RWPE2 (cell line): ENCODE measurements at regions not wholly inside any gene's neighbourhood (a gene's known extent, or its start where the extent isn't known, plus 50 kb on each side); places are given as distances from the start of the nearest gene placed in this dataset.

Experiments used
- ATAC-seq: fragments of 200-7000 bp; cut with Tn5 transposase; 3 replicates; pipeline ENCODE4 v1.9.1; 2021; ENCODE audit warnings: low read depth
- DNase-seq: peaks from one replicate; pipeline ENCODE4 v3.0.0-alpha.2; 2020; ENCODE audit warnings: low spot score
- H3K27ac ChIP-seq: fragments of 450-650 bp; 2 replicates; pipeline ENCODE4 v1.5.1; 2017; ENCODE audit warnings: mild to moderate bottlenecking; ENCODE audit not compliant: poor library complexity, severe bottlenecking
- H3K27me3 ChIP-seq: fragments of 250-450 bp; sonication (Bioruptor Pico); 2 replicates; pipeline ENCODE4 v1.5.1; 2021; ENCODE audit warnings: mild to moderate bottlenecking, moderate library complexity; ENCODE audit not compliant: insufficient read depth, poor library complexity, severe bottlenecking
- H3K36me3 ChIP-seq: fragments of 250-450 bp; sonication (Bioruptor Pico); 2 replicates; pipeline ENCODE4 v1.5.1; 2020; ENCODE audit warnings: low read depth, mild to moderate bottlenecking, moderate library complexity
- H3K4me1 ChIP-seq: fragments of 250-450 bp; sonication (Bioruptor Pico); 2 replicates; pipeline ENCODE4 v1.5.1; 2021; ENCODE audit warnings: mild to moderate bottlenecking, moderate library complexity; ENCODE audit not compliant: insufficient read depth, poor library complexity, severe bottlenecking
- H3K4me3 ChIP-seq: fragments of 250-450 bp; sonication (Bioruptor Pico); 2 replicates; pipeline ENCODE4 v1.5.1; 2021; ENCODE audit warnings: mild to moderate bottlenecking, moderate library complexity; ENCODE audit not compliant: severe bottlenecking
- H3K9me3 ChIP-seq: fragments of 250-450 bp; sonication (Bioruptor Pico); 2 replicates; pipeline ENCODE4 v1.5.1; 2021; ENCODE audit warnings: mild to moderate bottlenecking, moderate library complexity; ENCODE audit not compliant: severe bottlenecking
- CTCF ChIP-seq: fragments of 450-650 bp; IDR thresholded peaks from one replicate; pipeline ENCODE4 v1.5.1; 2017; ENCODE audit warnings: mild to moderate bottlenecking, moderate library complexity; ENCODE audit not compliant: poor library complexity, severe bottlenecking

DNA sequence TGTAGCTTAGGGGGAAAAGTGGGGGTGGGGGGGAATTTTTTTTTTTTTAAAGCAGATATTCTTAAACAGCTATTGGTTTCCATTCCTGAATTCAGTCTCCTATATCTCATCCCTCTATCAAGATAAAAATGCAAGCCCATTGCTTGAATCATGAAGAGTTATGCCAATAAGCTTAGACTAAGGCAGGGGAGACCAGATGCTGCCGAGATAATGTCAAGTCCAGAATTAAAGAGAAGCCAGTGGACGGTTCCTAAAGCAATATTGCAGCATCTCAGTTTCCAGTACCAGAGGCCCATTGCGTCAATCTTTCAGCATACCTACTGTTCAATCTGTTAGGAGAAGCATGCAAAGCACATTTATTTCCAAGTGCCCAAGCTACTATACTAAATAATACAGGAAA, 309.4 kb downstream of the BARHL2 start:
- ATAC-seq (no peak), DNase-seq (no peak)
- no peak overlapping the region for H3K4me3 ChIP-seq
- no peaks in the 10 kb centered on the region for H3K27me3 ChIP-seq
- H3K4me1 ChIP-seq = peaks cover 14% of the 10 kb centered on the region
- no peak for TF ChIP-seq CTCF
- no peaks in the 10 kb centered on the region for H3K9me3 ChIP-seq
- H3K27ac ChIP-seq = no peak overlapping the region
- no peaks in the 10 kb centered on the region for H3K36me3 ChIP-seq

GRCh38 chr1:90405726-90406125, 311.4 kb downstream of the BARHL2 start:
- ATAC-seq (peak; percentile 50; the same call in 2 of the 3 replicates), DNase-seq (no peak)
- H3K4me3 ChIP-seq = no peak overlapping the region
- no peak overlapping the region for H3K27ac ChIP-seq
- H3K27me3 ChIP-seq = no peaks in the 10 kb centered on the region
- no peak for TF ChIP-seq CTCF
- H3K9me3 ChIP-seq = no peaks in the 10 kb centered on the region
- H3K4me1 ChIP-seq = peaks cover 21% of the 10 kb centered on the region
- no peaks in the 10 kb centered on the region for H3K36me3 ChIP-seq

DNA sequence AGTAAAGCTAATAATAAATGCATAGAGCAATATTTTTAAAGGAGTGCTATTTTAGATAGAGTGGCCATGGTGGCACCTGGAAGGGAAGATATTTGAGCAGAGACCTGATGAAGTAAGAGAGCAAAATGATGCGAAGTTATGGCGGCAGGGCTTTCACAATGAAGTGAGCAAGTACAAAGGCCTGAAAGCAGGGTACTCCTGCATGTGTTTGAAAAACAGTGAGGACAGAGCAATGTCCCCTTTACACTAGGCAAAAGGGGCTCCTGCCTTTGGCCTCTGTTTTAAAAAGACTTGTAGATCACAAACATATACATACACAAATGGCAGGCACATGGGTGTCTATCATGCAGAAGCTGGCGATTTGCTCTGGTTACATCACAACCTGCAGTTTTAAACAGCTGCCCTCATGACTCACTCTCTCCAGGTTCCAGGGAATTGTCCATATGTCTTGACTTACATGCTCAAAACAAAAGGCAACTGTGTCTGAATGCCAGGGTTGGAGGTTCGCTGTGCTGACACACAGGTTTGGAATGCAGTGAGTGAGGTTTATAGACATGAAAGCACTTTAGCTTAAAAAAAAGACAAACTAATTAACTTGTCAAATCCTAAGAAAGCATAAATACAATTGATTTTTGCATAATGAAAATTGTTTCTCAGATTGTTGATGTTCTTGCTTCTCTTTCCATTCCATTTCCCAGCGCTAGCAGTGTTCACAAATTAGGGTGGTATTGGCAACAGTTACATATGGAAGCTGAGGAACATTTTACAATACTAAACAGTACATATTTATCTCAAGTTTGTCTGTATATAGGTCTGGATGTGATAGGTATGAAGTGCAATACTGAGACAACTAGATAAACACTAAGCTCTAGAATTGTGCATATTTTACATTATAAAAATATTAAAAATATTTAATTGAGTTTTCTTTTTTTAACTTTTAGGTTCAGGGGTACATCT, 313.9 kb downstream of the BARHL2 start:
- peak; percentile 92 for ATAC-seq
- H3K27ac ChIP-seq = peak overlapping the region; percentile 63

GRCh38 chr1:90400131-90400530, 317.0 kb downstream of the BARHL2 start:
- peak; percentile 74 for ATAC-seq
- peak overlapping the region; percentile 53 for H3K27ac ChIP-seq
- no peaks in the 10 kb centered on the region for H3K9me3 ChIP-seq
- peaks cover 26% of the 10 kb centered on the region for H3K4me1 ChIP-seq
- H3K4me3 ChIP-seq = no peak overlapping the region
- no peaks in the 10 kb centered on the region for H3K27me3 ChIP-seq
- TF ChIP-seq CTCF = no peak
- H3K36me3 ChIP-seq = no peaks in the 10 kb centered on the region
- DNase-seq = no peak

More for the DNA sequence above, 313.9 kb downstream of the BARHL2 start:
- H3K4me1 ChIP-seq = peaks cover 32% of the 10 kb centered on the region
- TF ChIP-seq CTCF = no peak
- H3K4me3 ChIP-seq = no peak overlapping the region
- H3K27me3 ChIP-seq = no peaks in the 10 kb centered on the region
- peak; percentile 83 for DNase-seq
- H3K36me3 ChIP-seq = no peaks in the 10 kb centered on the region
- H3K9me3 ChIP-seq = no peaks in the 10 kb centered on the region

GRCh38 chr1:90396917-90397316, 320.2 kb downstream of the BARHL2 start:
- Histone ChIP-seq H3K36me3 (no peaks in the 10 kb centered on the region), H3K27ac (no peak overlapping the region), H3K9me3 (no peaks in the 10 kb centered on the region), H3K4me1 (peaks cover 17% of the 10 kb centered on the region), H3K4me3 (no peak overlapping the region), H3K27me3 (no peaks in the 10 kb centered on the region)
- ATAC-seq (no peak), DNase-seq (no peak)
- no peak for TF ChIP-seq CTCF
